OCI-LY7 (cell line): ENCODE measurements at regions not wholly inside any gene's neighbourhood (a gene's known extent, or its start where the extent isn't known, plus 50 kb on each side); places are given as distances from the start of the nearest gene placed in this dataset.

Experiments
- CTCF ChIP-seq: fragments of 200-600 bp; sonication (generic); conservative IDR thresholded peaks from 2 replicates; pipeline ENCODE4 v1.5.1; 2014; ENCODE audit warnings: mild to moderate bottlenecking, antibody characterized with exemption, low read length, moderate library complexity, mixed read lengths
- EZH2phosphoT487 ChIP-seq: fragments of 200-600 bp; sonication (generic); IDR thresholded peaks from 2 replicates; pipeline ENCODE4 v1.6.1; 2018; ENCODE audit warnings: low read depth, borderline replicate concordance, mild to moderate bottlenecking, mixed run types, antibody characterized with exemption, low read length, moderate library complexity, mixed read lengths

DNA sequence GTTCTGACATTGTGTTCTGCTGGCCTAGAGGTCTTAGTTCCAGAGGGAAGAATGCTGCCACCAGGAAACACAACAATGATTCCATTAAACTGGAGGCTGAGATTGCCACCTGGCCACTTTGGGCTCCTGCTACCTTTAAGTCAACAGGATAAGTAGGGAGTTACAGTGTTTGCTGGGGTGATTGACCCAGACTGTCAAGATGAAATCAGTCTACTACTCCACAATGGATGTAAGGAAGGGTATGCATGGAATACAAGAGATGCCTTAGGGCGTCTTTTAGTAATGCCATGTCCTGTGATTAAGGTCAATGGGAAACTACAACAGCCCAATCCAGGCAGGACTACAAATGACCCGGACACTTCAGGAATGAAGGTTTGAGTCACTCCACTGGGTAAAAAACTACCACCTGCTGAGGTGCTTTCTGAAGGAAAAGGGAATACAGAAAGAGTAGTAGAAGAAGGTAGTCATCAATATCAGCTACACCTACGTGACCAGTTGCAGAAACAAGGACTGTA is 852.6 kb downstream of the LRFN5 start:
- TF ChIP-seq CTCF (no peak), EZH2phosphoT487 (no peak)
